HG03342 (cell line): ENCODE measurements at regions not wholly inside any gene's neighbourhood (a gene's known extent, or its start where the extent isn't known, plus 50 kb on each side); places are given as distances from the start of the nearest gene placed in this dataset.
"Not testable (repeated sequence)": the region's sequence is repeated elsewhere in the genome, so short reads cannot be mapped to it uniquely, and the experiment has no call there.

Experiments used
- ATAC-seq: cut with Tn5 transposase; IDR thresholded peaks from one replicate; pipeline ENCODE4 v1.9.1; 2021; ENCODE audit warnings: mild to moderate bottlenecking, moderate library complexity; ENCODE audit not compliant: unreplicated experiment

DNA sequence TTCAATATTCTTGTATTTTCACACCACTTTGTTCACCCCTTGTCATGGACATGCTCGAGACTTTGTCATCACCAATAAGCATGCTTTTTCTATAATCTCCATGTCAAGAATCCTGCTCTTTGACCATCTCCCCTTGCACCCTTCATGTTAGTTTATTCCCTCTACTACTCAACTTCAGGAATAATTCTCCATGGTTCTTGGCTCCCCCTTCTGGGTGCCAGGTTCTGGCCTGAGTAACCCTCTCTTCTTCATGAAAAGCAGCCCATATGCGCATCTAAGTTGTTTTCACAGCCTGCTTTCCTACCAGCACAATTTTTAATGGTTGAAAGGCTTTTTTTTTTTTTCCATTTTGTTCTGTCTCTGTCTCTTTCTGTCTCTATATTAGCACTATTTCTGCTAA is 160.7 kb downstream of the LEPR start:
- ATAC-seq: no peak

DNA sequence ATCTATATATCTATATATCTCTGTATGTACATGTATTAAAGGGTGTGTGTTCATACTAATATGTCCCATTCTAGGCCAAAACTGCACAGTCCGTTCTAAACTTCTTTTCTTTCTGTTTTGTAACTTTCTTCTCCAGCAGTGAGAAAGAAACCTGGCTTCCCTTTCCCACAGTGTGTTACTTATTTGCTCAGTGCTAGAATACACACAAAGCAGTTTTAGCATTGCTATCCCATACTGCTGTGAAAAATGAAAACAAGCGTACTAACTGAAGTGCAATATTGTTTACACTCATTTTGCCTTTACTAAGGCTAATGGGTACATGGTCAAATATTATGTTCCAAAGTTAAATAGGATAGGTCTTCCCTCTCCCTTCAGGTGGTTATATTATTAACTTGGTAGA is 163.9 kb downstream of the LEPR start:
- no peak for ATAC-seq

DNA sequence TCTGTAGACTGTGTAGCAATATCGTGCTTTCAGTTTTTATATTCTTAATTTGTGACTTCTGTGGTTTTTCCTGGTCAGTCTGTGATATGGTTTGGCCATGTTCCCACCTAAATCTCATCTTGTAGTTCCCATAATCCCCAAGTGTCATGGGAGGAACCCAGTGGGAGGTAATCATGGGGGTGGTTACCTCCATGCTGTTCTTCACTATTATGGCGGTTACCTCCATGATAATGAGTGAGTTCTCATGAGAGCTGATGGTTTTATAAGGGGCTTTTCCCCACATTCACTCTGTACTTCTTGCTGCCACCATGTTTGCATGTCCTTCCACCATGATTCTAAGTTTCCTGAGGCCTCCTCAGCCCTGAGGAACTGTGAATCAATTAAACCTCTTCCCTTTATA is 169.8 kb downstream of the LEPR start:
- ATAC-seq: no peak

DNA sequence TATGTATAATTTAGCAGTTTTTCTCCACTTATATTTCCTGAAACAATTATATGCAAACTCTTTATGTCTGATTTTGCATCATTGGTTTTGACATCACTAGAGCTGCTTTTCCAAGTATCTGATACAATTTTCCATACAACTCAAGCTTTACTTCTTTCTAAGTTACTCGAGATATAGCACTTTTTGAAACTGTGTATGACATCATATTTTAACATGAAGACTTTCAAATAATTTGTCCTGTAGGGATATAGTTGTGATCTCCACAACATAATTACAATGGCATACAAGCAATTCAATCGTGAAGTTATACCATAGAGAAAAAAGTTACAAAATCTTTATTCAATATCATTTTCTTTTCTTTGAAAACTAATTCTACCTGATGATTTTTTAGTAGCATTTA is 173.0 kb downstream of the LEPR start:
- ATAC-seq: no peak

DNA sequence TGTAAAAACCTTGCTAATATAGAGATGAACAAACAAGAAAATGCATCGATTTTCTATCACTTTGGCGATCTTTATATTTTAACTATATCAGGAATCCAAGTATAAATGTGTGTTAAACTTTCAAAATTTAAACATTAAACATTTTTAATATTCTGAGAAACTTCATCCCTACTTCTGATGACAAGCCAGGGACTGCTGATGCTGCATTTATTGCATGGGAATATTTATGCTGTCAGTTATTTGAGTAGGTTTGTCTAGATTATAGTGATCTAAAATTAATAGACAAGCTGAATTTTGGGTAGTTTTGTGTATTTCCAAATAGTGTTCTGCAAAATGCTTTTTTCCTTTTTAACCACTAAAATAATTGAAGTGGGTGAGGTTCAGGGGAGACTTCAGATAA is 175.3 kb downstream of the LEPR start:
- ATAC-seq: no peak

DNA sequence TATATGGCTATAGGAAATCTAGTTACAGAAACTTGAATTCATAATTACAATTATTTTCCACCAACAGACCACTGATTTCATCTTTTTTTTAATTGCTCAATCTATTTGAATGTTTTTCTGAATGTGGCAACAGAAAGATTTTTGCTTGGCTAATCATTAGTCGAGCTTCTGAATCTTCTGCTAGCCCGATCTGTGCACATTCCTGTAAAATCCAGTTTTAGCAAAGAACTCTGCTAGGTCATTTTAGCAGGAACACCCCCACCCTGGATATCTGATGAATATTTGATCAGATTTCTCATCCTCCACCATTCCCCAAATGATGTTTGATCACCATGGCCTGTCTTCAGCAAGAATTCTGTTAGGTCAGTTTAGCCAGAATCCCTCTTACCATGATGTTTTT is 176.3 kb downstream of the LEPR start:
- no peak for ATAC-seq

DNA sequence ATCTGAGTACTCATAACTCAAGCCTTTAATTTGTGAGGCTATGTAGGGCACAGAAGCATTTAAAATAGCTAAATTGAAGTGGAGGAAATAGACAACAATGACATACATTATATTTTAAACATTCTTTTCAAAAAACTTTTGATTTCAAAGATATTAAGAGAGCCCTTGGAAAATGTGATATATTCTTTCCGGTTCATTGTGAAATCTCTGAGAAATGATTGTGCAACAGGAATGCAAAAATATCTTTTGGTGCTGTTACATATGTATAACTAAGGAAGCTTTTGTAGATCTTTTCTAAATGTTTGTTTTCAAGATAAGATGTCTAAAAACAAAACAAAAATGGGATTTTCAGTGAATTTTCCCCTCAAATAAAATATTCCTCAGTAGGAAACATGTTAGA is 185.2 kb downstream of the LEPR start:
- ATAC-seq: no peak

DNA sequence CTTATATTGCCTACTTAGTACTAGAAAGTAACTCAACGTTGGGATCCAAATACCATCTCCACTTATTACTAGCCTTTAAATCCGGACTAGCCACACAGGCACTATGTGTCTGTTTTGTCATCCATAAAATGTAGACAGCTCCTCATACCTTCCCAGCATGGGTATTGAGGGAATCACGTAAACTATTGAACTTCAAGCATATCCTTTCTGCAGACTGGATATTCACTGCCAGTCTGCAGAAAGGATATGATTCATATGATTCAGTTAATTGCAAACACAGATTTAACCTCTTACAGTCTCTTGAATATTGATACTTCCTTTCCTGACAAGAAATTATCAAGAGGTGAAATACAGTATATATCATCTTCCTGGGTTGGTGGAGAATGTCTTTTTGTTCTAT is 186.0 kb downstream of the LEPR start:
- ATAC-seq: no peak

DNA sequence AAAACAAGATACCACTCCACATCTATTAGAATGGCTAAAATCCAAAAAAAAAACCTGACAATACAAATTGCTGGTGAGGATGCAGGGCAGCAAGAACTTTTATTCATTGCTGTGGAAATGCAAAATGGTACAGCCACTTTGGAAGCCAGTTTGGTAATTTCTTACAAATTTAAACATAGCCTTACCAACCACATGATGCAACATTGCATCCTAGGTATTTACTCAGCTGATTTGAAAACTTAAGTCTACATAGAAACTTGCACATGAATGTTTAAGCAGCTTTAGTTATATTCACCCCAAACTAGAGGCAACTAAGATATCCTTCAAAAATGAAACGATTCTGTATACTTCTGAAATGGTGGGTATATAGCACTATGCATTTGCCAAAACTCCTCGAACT is 178.8 kb upstream of the PDE4B start:
- no peak for ATAC-seq

DNA sequence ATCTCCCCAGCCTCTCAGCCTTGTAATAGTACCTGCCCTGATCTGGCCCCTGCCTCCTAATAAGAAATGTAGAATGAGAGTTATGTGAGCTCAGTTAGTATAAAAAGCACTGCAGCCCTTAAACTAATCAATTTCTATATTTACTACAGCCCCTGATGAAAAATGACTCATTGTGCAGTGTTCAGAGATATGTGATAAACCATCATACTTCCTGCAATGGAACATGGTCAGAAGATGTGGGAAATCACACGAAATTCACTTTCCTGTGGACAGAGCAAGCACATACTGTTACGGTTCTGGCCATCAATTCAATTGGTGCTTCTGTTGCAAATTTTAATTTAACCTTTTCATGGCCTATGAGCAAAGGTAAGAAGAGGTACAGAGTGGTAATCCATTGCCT is 176.8 kb upstream of the PDE4B start:
- ATAC-seq: no peak

DNA sequence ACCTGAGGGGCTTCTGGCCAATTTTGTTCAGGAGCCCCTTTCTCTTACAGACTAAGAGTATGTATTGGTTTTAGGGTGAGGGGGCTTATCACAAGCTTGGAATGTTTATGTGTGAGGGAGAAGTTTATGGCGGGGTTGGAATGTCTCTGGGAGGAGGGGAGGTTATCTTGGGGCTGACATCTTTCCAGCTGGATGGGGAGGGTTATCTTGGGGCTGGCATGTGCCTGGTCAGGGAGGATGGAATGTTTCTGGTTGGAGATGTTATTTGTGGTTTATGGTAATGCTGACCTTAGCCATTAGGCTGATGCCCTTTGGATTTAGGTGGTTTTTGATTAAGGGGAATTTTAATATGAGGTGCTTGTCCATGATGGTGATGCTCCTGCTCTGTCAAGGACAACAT is 171.0 kb upstream of the PDE4B start:
- not testable (repeated sequence) for ATAC-seq

DNA sequence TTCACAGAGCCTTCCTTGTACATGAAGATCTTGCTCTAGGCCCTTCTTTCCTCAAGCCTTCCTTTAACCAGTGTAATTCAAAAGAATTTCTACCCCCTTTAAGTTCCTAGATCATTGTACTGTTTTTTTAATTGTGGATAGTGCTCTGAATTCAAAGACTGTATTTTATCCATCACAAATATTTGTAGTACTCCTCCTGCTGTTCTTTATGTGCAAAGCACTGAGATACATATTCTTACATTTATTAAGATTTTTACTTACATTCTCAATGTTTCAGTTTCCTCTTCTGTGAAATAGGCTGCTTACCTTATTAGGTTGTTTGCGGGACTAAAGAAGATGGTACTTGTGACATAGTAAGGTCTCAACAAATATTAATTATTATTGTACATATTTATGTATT is 168.8 kb upstream of the PDE4B start:
- no peak for ATAC-seq

DNA sequence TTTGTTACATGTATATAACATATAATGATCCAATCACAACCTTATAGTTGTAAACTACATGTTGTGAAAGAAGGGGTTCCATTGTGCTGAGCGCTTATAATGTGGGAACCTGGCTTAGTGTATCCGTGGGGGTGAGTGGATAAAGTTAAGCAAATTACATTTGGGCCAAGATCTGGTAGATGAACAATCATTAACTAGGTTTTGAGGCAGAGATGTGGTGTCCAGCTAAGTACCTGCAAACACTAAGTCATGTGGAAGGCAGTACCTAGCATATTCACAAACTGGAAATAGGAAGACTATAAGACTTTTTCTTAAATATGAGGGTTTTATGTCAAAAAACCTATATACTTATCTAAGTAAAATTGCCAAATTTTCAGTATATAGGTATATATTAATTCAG is 167.2 kb upstream of the PDE4B start:
- ATAC-seq: no peak

DNA sequence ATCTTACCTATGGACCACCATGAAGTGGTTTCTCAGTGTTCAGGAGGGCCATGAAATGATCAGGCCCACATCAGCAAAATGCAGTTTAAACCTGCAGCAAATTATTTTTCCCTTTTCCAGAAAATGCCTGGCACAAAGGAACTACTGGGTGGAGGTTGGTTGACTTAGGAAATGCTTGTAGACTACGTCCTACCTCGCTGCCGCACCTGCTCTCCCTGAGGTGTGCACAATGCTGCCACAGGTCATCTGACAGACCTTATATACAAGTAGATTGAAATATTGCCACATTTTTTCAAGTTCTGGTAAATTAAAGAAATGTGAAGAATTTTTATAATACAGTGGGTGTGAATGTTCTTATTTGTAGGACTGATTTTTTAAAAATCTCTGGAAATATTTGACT is 166.7 kb upstream of the PDE4B start:
- no peak for ATAC-seq

DNA sequence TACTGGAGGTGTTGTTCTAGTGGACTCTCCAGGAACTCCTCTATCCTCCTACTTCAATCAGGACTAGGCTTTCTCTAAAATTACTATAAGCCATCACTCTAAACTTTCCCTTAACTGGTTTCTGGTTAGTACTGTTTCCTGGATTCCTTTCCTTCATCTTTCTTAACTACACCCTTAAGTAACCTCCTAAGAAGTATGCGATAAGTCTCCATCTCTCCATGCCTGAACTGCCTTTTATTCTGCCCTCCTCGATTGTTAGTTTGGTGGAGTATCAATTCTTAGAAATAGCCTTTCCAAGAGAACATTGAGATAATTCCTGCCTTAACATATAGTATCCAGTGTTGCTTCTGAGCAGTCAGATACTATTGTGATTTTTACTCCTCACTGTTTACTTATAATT is 162.9 kb upstream of the PDE4B start:
- no peak for ATAC-seq

DNA sequence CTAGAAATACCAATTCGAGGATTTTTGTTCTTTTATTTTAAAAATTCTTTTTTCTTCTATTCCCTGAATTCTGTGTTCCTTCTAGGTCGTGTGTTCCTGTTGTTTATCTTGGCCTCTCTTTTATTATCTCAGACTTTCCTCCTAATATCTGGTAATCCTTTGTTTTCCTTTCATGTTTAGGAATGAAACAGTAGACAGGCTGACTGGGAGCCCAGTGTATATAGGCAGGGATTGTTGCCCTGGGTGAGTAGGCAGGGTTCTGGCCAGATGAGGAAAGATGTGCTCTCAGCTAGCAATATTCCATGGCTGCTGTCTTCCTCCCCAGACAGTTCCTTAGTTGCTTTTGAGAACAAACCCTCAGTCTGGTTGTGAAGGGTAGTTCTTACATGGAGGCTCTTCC is 161.8 kb upstream of the PDE4B start:
- ATAC-seq: no peak

DNA sequence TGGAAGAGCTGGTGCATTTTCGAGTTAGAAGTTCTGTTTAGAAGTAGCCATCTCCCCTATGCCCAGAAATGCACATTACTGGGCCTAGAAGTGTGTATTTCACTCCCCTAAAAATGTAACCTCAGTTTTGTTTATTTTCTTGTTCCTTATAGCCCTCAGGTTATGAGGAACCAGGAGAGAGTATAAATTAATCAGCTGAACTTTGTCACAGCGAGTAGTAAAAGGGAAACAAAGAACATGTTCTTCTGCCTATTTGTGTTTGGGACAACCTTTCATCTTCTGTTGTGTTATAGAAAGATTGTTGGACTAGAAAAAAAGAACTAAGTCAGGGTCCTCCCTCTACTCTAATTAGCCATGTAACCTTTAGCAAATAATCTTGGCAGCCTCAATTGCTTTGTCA is 160.5 kb upstream of the PDE4B start:
- no peak for ATAC-seq

DNA sequence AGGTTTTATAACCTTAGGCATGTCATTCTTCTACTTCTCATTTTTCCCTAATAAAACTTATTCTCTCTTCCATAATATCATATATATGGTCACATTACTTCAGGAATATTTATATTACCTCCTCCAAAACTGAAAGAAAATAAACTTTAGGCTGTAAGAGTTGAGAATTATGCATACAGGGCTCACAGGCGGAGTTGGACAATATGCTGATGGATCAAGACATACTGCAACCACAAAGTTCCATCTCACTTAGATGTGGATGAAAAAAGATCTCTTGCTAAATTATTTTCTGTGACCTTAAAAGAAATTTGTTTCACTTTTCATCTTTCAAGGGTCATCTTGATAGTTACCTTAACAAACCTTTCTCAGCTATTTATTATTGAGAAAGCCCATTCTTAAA is 152.6 kb upstream of the PDE4B start:
- no peak for ATAC-seq

DNA sequence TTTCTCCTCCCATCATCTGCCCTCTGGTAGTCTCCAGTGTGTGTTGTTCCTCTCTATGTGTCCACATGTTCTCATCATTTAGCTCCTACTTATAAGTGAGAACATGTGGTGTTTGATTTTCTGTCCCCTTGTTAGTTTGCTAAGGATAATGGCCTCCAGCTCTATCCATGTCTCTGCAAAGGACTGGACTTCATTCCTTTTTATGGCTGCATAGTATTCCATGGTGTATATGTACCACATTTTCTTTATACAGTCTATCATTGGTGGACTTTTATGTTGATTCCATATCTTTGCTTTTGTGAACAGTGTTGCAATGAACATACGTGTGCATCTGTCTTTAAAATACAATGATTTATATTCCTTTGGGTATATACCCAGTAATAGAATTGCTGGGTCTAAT is 143.5 kb upstream of the PDE4B start:
- ATAC-seq: not testable (repeated sequence)

DNA sequence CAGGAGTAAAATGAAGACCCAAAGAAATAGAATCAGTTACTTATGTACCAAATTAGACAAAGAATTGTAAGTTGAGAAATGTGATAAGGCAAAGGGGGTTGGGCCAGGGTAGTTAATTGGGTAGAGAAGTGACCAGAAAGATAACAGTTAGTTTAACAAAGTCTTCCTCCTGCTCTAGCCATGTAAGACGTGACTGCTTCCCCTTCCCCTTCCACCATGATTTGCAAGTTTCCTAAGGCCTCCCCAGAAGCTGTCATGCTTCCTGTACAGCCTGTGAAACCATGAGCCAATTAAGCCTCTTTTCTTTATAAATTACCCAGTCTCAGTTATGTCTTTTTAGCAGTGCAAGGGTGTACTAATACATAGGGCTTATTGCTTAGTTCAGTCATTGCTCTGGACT is 142.0 kb upstream of the PDE4B start:
- ATAC-seq: no peak

DNA sequence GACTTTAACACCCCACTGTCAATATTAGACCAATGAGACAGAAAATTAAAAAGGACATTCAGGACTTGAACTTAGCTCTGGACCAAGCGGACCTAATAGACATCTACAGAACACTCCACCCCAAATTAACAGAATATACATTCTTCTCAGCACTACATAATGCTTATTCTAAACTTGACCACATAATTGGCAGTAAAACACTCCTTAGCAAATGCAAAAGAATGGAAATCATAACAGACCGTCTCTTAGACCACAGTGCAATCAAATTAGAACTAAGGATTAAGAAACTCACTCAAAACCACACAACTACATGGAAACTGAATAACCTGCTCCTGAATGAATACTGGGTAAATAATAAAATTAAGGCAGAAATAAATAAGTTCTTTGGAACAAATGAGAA is 138.2 kb upstream of the PDE4B start:
- ATAC-seq: not testable (repeated sequence)

DNA sequence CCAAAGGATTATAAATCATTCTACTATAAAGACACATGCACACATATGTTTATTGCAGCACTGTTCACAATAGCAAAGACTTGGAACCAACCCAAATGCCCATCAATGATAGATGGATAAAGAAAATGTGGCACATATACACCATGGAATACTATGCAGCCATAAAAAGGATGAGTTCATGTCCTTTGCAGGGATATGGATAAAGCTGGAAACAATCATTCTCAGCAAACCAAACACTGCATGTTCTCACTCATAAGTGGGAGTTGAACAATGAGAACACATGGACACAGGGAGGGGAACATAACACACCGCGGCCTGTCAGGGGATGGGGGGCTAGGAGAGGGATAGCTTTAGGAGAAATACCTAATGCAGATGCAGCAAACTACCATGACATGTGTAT is 135.1 kb upstream of the PDE4B start:
- ATAC-seq: not testable (repeated sequence)

DNA sequence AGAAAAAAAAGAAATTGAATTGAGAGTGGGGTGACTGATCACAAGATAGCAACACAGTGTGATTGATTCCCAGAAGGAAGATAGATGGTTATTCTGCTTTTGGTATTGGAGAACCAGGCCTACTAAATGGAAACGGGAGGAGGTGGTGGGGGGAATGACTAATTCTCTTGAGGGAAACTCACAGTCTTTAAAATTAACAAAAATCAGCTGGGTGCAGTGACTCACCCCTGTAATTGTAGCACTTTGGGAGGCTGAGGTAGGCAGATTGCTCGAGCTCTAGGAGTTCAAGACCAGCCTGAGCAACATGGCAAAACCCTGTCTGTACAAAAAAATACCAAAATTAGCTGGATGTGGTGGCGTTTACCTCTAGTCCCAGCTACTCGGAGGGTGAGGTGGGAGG is 134.6 kb upstream of the PDE4B start:
- no peak for ATAC-seq

DNA sequence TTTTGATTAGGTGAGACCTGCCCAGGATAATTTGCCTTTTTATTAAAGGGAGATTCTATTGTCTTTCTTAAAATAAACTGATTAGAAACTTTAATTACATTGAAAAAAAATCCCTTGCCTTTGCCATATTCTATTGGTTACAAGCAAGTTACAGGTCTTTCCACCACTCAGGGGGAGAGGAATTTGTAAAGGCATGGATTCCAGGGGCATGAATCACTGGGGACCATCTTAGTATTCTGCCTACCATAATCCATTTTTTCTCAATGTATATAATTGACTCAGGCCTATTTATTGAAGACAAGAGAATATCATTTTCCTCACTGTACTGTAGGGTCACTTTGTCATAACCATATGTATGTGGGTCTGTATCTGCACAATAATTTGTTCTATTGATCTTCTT is 124.3 kb upstream of the PDE4B start:
- no peak for ATAC-seq
